Endothelial cell of umbilical vein (primary cell): ENCODE measurements at regions not wholly inside any gene's neighbourhood (a gene's known extent, or its start where the extent isn't known, plus 50 kb on each side); places are given as distances from the start of the nearest gene placed in this dataset.

ENCODE experiments used
- BruUV-seq: library from RNA; stranded (reverse); fragments of 400-500 nt; replicated peaks from 2 replicates; lab custom pipeline; 2021; lab: Mats Ljungman, UMichigan
- CTCF ChIA-PET: fragments of 300-600, 350-600 bp; sonication (Branson Sonifier 250); formaldehyde crosslinking; loops from one replicate; lab custom pipeline; 2021; ENCODE audit warnings: antibody characterized with exemption, inconsistent platforms; lab: Charles Lee
- POLR2A ChIA-PET: fragments of 300-600, 350-600 bp; sonication (Branson Sonifier 250); formaldehyde crosslinking; loops from one replicate; lab custom pipeline; 2021; ENCODE audit warnings: antibody characterized with exemption, inconsistent platforms; lab: Charles Lee
- DNase-seq: peaks from one replicate; pipeline ENCODE4 v3.0.0-alpha.2; 2011; ENCODE audit warnings: low read depth, low spot score
- FAIRE-seq: peaks from 2 replicates; lab custom pipeline; 2011; peaks lifted over from hg19 to GRCh38; lab: Jason Lieb, UNC
- H2AFZ ChIP-seq: 2 replicates; pipeline ENCODE4 v1.6.0; 2012; ENCODE audit warnings: low read depth, low read length, control low read depth, inconsistent platforms
- H3K27ac ChIP-seq: 2 replicates; pipeline ENCODE4 v1.5.1; 2011; ENCODE audit warnings: low read depth, mild to moderate bottlenecking, control low read depth, low read length, moderate library complexity; ENCODE audit not compliant: insufficient read depth
- H3K27me3 ChIP-seq, 2 experiments: 2 replicates each; pipeline versions ENCODE4 v1.6.0 to v1.6.1; 2011; ENCODE audit warnings: low read length in 2 of 2, mixed read lengths in 1 of 2; ENCODE audit not compliant: control insufficient read depth in 2 of 2, insufficient read depth in 2 of 2
- H3K36me3 ChIP-seq, 2 experiments: 2 replicates in 1 of 2; 3 replicates in 1 of 2; pipeline ENCODE4 v1.5.1; 2011; ENCODE audit warnings: low read length in 2 of 2, mild to moderate bottlenecking in 1 of 2, moderate library complexity in 1 of 2; ENCODE audit not compliant: control insufficient read depth in 2 of 2, insufficient read depth in 2 of 2; ENCODE audit errors: extremely low read depth in 1 of 2
- H3K4me1 ChIP-seq: 3 replicates; pipeline ENCODE4 v1.5.1; 2011; ENCODE audit warnings: mild to moderate bottlenecking, low read length; ENCODE audit not compliant: control insufficient read depth, insufficient read depth; ENCODE audit errors: extremely low read depth
- H3K4me2 ChIP-seq: 2 replicates; pipeline ENCODE4 v1.6.1; 2011; ENCODE audit warnings: low read length, control low read depth, mixed read lengths; ENCODE audit not compliant: insufficient read depth
- H3K4me3 ChIP-seq, 3 experiments: fragments of 200-600 bp in 1 of 3; sonication (generic), shearing (Covaris generic) in 1 of 3; replicated peaks in 1 of 3; 2 replicates each; pipeline ENCODE4 v1.5.1; 2011 to 2016; ENCODE audit warnings: control low read depth in 3 of 3, low read length in 3 of 3, mild to moderate bottlenecking in 2 of 3, inconsistent platforms in 1 of 3, low read depth in 1 of 3, moderate library complexity in 1 of 3; ENCODE audit not compliant: insufficient read depth in 1 of 3
- H3K79me2 ChIP-seq: 2 replicates; pipeline ENCODE4 v1.6.0; 2012; ENCODE audit warnings: low read length, inconsistent platforms; ENCODE audit not compliant: control insufficient read depth, insufficient read depth
- H3K9ac ChIP-seq: replicated peaks from 2 replicates; pipeline ENCODE3; 2011; ENCODE audit warnings: low read length, control low read depth; ENCODE audit not compliant: insufficient read depth; ENCODE audit errors: extremely low read depth
- H3K9me1 ChIP-seq: replicated peaks from 3 replicates; pipeline ENCODE4 v1.6.0; 2011; ENCODE audit warnings: mild to moderate bottlenecking, low read length; ENCODE audit not compliant: control insufficient read depth, insufficient read depth; ENCODE audit errors: extremely low read depth
- H3K9me3 ChIP-seq: replicated peaks from 2 replicates; pipeline ENCODE4 v1.5.1; 2012; ENCODE audit warnings: low read length, inconsistent platforms; ENCODE audit not compliant: control insufficient read depth, insufficient read depth
- H4K20me1 ChIP-seq: replicated peaks from 2 replicates; pipeline ENCODE3; 2011; ENCODE audit warnings: mild to moderate bottlenecking, low read length; ENCODE audit not compliant: control insufficient read depth, insufficient read depth; ENCODE audit errors: extremely low read depth
- EZH2 ChIP-seq: IDR thresholded peaks from 2 replicates; pipeline ENCODE4 v1.6.1; 2012; ENCODE audit warnings: borderline replicate concordance, low read depth, mild to moderate bottlenecking, moderate library complexity, low read length, inconsistent platforms; ENCODE audit not compliant: severe bottlenecking
- FOS ChIP-seq: IDR thresholded peaks from 2 replicates; pipeline ENCODE4 v1.6.1; 2011; ENCODE audit warnings: mild to moderate bottlenecking, low read length, moderate library complexity, borderline replicate concordance; ENCODE audit not compliant: insufficient read depth
- GATA2 ChIP-seq: IDR thresholded peaks from 2 replicates; pipeline ENCODE4 v1.7.0; 2011; ENCODE audit warnings: low read depth, mild to moderate bottlenecking, moderate library complexity, mixed read lengths, low read length; ENCODE audit not compliant: insufficient read length, insufficient read depth
- JUN ChIP-seq: IDR thresholded peaks from 2 replicates; pipeline ENCODE4 v1.6.1; 2011; ENCODE audit warnings: borderline replicate concordance, low read depth; ENCODE audit not compliant: insufficient read length, insufficient read depth
- MYC ChIP-seq: IDR thresholded peaks from one replicate; pipeline ENCODE4 v1.6.1; 2011; ENCODE audit warnings: mild to moderate bottlenecking, low read depth, low read length
- POLR2A ChIP-seq: IDR thresholded peaks from 2 replicates; pipeline ENCODE4 v1.6.1; 2012; ENCODE audit warnings: low read depth, mild to moderate bottlenecking, control low read depth, low read length
- POLR2AphosphoS5 ChIP-seq: IDR thresholded peaks from 2 replicates; pipeline ENCODE4 v1.6.1; 2012; ENCODE audit warnings: low read depth, mild to moderate bottlenecking, control low read depth, low read length, moderate library complexity; ENCODE audit not compliant: insufficient read depth
- dilution Hi-C: fragments of 300-500 bp; cut with MboI; formaldehyde crosslinking; loops from one replicate; pipeline ENCODE4 v1.15.0; 2019; ENCODE audit warnings: low sequenced_read_pairs; ENCODE audit not compliant: extremely low pct_ligation_motif_present
- intact Hi-C: fragments of 100-400 bp; cut with micrococcal nuclease; formaldehyde crosslinking; loops from one replicate; pipeline ENCODE4 v1.10.0; 2022
- TF ChIP-seq, protein P1 (sequence below), 2 donors: IDR thresholded peaks; 1 replicate in 1 of 2; 2 replicates in 1 of 2; pipeline ENCODE4 v1.5.1; 2011; ENCODE audit warnings: low read length in 2 of 2, mild to moderate bottlenecking in 2 of 2, moderate library complexity in 2 of 2, control low read depth in 1 of 2, inconsistent platforms in 1 of 2, low read depth in 1 of 2; ENCODE audit not compliant: insufficient read depth in 1 of 2; ENCODE audit errors: extremely low read depth in 1 of 2
- TF ChIP-seq, protein P2 (sequence below): IDR thresholded peaks from 2 replicates; pipeline ENCODE4 v1.6.1; 2011; ENCODE audit not compliant: insufficient read depth, insufficient read length

DNA sequence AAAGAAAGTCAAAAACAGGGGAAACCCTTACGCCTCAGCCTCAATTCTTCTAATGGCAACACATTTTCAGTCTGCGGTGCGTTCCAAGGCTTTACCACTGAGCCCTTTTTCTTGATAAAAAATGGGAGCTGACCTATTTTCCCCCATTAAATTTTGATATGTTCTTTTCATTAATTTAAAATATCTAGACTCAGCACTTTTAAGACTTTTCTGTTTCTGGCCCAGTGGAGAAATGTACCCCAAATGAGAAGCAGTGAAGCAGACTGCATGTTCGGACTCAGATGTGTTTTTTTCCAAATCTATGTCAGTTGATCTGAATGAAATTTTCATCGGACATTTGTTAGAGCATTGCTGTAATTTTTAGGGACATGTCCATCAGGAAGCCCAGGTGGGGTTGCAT lies 126.2 kb downstream of the SEC23IP start:
- TF ChIP-seq MYC (no peak), JUN (no peak), POLR2A (no peak), EZH2 (no peak), POLR2AphosphoS5 (no peak), FOS (no peak), GATA2 (no peak)
- TF ChIP-seq, protein P1, sequence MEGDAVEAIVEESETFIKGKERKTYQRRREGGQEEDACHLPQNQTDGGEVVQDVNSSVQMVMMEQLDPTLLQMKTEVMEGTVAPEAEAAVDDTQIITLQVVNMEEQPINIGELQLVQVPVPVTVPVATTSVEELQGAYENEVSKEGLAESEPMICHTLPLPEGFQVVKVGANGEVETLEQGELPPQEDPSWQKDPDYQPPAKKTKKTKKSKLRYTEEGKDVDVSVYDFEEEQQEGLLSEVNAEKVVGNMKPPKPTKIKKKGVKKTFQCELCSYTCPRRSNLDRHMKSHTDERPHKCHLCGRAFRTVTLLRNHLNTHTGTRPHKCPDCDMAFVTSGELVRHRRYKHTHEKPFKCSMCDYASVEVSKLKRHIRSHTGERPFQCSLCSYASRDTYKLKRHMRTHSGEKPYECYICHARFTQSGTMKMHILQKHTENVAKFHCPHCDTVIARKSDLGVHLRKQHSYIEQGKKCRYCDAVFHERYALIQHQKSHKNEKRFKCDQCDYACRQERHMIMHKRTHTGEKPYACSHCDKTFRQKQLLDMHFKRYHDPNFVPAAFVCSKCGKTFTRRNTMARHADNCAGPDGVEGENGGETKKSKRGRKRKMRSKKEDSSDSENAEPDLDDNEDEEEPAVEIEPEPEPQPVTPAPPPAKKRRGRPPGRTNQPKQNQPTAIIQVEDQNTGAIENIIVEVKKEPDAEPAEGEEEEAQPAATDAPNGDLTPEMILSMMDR (IDR thresholded peaks at IDR 0.05; ENCODE audit: extremely low read depth in 1 of 2, insufficient read depth in 1 of 2, low read depth in 1 of 2, low read length in 2 of 2), result no peak
- TF ChIP-seq, protein P2, sequence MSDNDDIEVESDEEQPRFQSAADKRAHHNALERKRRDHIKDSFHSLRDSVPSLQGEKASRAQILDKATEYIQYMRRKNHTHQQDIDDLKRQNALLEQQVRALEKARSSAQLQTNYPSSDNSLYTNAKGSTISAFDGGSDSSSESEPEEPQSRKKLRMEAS, result no peak
- no peak for FAIRE-seq
- Histone ChIP-seq H3K9me3 (no peaks in the 10 kb centered on the region), H3K4me1 (no peaks in the 10 kb centered on the region), H2AFZ (no peak overlapping the region), H3K4me2 (no peak overlapping the region), H3K79me2 (no peaks in the 10 kb centered on the region), H3K4me3 (no peak overlapping the region), H3K36me3 (no peaks in the 10 kb centered on the region), H4K20me1 (no peaks in the 10 kb centered on the region), H3K27ac (no peak overlapping the region), H3K9me1 (no peaks in the 10 kb centered on the region), H3K9ac (no peak overlapping the region), H3K27me3 (no peaks in the 10 kb centered on the region)
- POLR2A ChIA-PET, result no interaction called here
- dilution Hi-C loops, result no loop called here
- CTCF ChIA-PET, result no interaction called here
- no peak for DNase-seq
- no TSS peak for BruUV-seq
- intact Hi-C loops, result no loop called here
